ENCODE measurements at regions not wholly inside any gene's neighbourhood (a gene's known extent, or its start where the extent isn't known, plus 50 kb on each side); places are given as distances from the start of the nearest gene placed in this dataset.

DNA sequence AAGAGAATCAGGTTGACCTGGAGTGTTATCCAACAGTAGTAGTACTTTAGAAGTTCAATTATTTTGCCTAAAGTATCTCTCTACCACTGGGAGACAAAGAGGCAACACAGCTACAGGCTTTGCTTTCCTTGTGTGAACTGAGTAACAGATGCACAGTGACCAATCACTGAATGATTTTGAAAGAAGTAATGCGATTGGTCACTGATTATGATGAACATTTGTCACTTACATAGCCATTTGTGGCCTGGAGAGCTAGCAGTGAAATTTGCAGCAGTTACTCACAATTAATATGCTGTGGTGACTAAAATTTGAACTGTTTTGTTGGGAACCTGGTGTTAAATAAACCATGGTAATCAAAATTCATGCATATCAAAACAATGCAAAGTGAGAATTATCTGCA lies 508.7 kb upstream of the DIPK2B start:
- TF ChIP-seq, protein P1, sequence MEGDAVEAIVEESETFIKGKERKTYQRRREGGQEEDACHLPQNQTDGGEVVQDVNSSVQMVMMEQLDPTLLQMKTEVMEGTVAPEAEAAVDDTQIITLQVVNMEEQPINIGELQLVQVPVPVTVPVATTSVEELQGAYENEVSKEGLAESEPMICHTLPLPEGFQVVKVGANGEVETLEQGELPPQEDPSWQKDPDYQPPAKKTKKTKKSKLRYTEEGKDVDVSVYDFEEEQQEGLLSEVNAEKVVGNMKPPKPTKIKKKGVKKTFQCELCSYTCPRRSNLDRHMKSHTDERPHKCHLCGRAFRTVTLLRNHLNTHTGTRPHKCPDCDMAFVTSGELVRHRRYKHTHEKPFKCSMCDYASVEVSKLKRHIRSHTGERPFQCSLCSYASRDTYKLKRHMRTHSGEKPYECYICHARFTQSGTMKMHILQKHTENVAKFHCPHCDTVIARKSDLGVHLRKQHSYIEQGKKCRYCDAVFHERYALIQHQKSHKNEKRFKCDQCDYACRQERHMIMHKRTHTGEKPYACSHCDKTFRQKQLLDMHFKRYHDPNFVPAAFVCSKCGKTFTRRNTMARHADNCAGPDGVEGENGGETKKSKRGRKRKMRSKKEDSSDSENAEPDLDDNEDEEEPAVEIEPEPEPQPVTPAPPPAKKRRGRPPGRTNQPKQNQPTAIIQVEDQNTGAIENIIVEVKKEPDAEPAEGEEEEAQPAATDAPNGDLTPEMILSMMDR (IDR thresholded peaks at IDR 0.05): no peak
- TF ChIP-seq POLR2A (IDR thresholded peaks at IDR 0.05): no peak
- no peak for TF ChIP-seq EP300 (IDR thresholded peaks at IDR 0.05)
- TF ChIP-seq POLR2AphosphoS5 (IDR thresholded peaks at IDR 0.05): no peak
